ENCODE measurements at regions not wholly inside any gene's neighbourhood (a gene's known extent, or its start where the extent isn't known, plus 50 kb on each side); places are given as distances from the start of the nearest gene placed in this dataset.

- TF ChIP-seq POLR2AphosphoS5 (IDR thresholded peaks at IDR 0.05) (no peak), CTCF (IDR thresholded peaks at IDR 0.05 in 8 of 11, conservative IDR thresholded peaks at IDR 0.05 in 3 of 11) (no peak), POLR2A (IDR thresholded peaks at IDR 0.05) (no peak)
These were observed 1182.8 kb downstream of the SORCS1 start for GRCh38 chr10:105981679-105982078.

All from spleen (tissue), 7 donors.